ENCODE measurements at regions not wholly inside any gene's neighbourhood (a gene's known extent, or its start where the extent isn't known, plus 50 kb on each side); places are given as distances from the start of the nearest gene placed in this dataset.

DNA sequence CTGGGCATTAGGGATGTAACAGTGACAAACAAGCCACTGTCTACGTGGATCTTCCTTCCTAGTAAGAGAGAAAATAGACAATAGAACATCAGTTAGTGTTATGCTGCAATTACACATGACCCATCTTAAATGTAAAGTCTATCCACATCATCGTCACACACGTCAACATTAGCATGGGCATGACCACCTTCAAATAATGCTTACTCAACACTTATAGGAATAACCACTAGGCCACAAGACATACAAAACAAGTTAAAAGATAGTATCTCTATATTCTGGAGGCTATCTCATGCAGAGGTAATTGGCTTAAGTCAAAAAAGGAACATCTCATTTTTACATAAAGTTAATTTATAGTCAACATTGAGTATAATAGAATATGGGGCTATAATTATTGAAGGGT is 156.5 kb downstream of the MOXD1 start:
- TF ChIP-seq, protein P1, sequence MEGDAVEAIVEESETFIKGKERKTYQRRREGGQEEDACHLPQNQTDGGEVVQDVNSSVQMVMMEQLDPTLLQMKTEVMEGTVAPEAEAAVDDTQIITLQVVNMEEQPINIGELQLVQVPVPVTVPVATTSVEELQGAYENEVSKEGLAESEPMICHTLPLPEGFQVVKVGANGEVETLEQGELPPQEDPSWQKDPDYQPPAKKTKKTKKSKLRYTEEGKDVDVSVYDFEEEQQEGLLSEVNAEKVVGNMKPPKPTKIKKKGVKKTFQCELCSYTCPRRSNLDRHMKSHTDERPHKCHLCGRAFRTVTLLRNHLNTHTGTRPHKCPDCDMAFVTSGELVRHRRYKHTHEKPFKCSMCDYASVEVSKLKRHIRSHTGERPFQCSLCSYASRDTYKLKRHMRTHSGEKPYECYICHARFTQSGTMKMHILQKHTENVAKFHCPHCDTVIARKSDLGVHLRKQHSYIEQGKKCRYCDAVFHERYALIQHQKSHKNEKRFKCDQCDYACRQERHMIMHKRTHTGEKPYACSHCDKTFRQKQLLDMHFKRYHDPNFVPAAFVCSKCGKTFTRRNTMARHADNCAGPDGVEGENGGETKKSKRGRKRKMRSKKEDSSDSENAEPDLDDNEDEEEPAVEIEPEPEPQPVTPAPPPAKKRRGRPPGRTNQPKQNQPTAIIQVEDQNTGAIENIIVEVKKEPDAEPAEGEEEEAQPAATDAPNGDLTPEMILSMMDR (IDR thresholded peaks at IDR 0.05): no peak
- TF ChIP-seq EZH2 (IDR thresholded peaks at IDR 0.05): no peak

Data from neural progenitor cell (in vitro differentiated cells).